Activated B cell treated with CpG ODN at 0.5 μM for 24 hours (primary cell): ENCODE measurements at regions not wholly inside any gene's neighbourhood (a gene's known extent, or its start where the extent isn't known, plus 50 kb on each side); places are given as distances from the start of the nearest gene placed in this dataset.

ENCODE experiments used
- ATAC-seq: fragments of 200-7000 bp; cut with Tn5 transposase; one replicate; pipeline ENCODE4 v1.10.0; 2021; ENCODE audit warnings: low read depth, mild to moderate bottlenecking, moderate library complexity
- CTCF ChIA-PET: fragments of 350-600 bp; sonication (Branson Sonifier 250); formaldehyde crosslinking; loops from one replicate; lab custom pipeline; 2021; ENCODE audit warnings: antibody characterized with exemption; lab: Charles Lee
- POLR2A ChIA-PET: fragments of 350-600 bp; sonication (Branson Sonifier 250); formaldehyde crosslinking; loops from one replicate; lab custom pipeline; 2021; ENCODE audit warnings: antibody characterized with exemption; lab: Charles Lee
- DNase-seq: peaks from one replicate; pipeline ENCODE4 v3.0.0; 2022
- H3K27ac Mint-ChIP-seq: one replicate; pipeline ENCODE4 v1.8.0; 2020; ENCODE audit warnings: mixed read lengths
- H3K27me3 Mint-ChIP-seq: one replicate; pipeline ENCODE4 v1.8.0; 2021; ENCODE audit warnings: mixed read lengths
- H3K36me3 Mint-ChIP-seq: one replicate; pipeline ENCODE4 v1.8.0; 2021; ENCODE audit warnings: low read depth, mixed read lengths
- H3K4me1 Mint-ChIP-seq: one replicate; pipeline ENCODE4 v1.8.0; 2021; ENCODE audit warnings: mixed read lengths
- H3K4me3 Mint-ChIP-seq: one replicate; pipeline ENCODE4 v1.8.0; 2020; ENCODE audit warnings: mild to moderate bottlenecking, mixed read lengths
- H3K9me3 Mint-ChIP-seq: one replicate; pipeline ENCODE4 v1.8.0; 2020; ENCODE audit warnings: mixed read lengths
- CTCF ChIP-seq: fragments of 200-600 bp; IDR thresholded peaks from one replicate; pipeline ENCODE4 v1.8.0; 2022; ENCODE audit warnings: antibody characterized with exemption, mild to moderate bottlenecking
- intact Hi-C: fragments of 100-400 bp; cut with micrococcal nuclease; formaldehyde crosslinking; loops from one replicate; pipeline ENCODE4 v1.15.1; 2024

GRCh38 chr1:199079994-199080393 is 441.2 kb downstream of the PTPRC start:
- ATAC-seq = no peak
- no peaks in the 10 kb centered on the region for H3K9me3 Mint-ChIP-seq
- no peak overlapping the region for H3K4me3 Mint-ChIP-seq
- POLR2A ChIA-PET = no interaction called here
- CTCF ChIA-PET = no interaction called here
- H3K27ac Mint-ChIP-seq = no peak overlapping the region
- no peak for TF ChIP-seq CTCF
- H3K27me3 Mint-ChIP-seq = no peaks in the 10 kb centered on the region
- H3K36me3 Mint-ChIP-seq = no peaks in the 10 kb centered on the region
- DNase-seq = no peak
- H3K4me1 Mint-ChIP-seq = peaks cover 9% of the 10 kb centered on the region
- intact Hi-C loops = no loop called here

GRCh38 chr1:199081739-199082138 is 442.9 kb downstream of the PTPRC start:
- Mint-ChIP-seq H3K36me3 (no peaks in the 10 kb centered on the region), H3K9me3 (no peaks in the 10 kb centered on the region), H3K4me1 (peaks cover 9% of the 10 kb centered on the region), H3K4me3 (no peak overlapping the region), H3K27me3 (no peaks in the 10 kb centered on the region), H3K27ac (no peak overlapping the region)
- TF ChIP-seq CTCF = no peak
- ChIA-PET POLR2A (no interaction called here), CTCF (no interaction called here)
- intact Hi-C loops = no loop called here
- no peak for ATAC-seq
- DNase-seq = no peak

GRCh38 chr1:199082778-199083389 is 444.0 kb downstream of the PTPRC start:
- peaks cover 14% of the 10 kb centered on the region for H3K4me1 Mint-ChIP-seq
- ATAC-seq (no peak), DNase-seq (no peak)
- TF ChIP-seq CTCF = no peak
- H3K27ac Mint-ChIP-seq = no peak overlapping the region
- no peaks in the 10 kb centered on the region for H3K36me3 Mint-ChIP-seq
- no peak overlapping the region for H3K4me3 Mint-ChIP-seq
- intact Hi-C loops = no loop called here
- ChIA-PET CTCF (interaction anchor here (1.4 kb wide), 1 partner anchor 30 kb away, joined by 3 read pairs; no protein-coding TSS in a partner anchor), POLR2A (interaction anchor here (1.0 kb wide), 1 partner anchor 21 kb away, joined by 4 read pairs; no protein-coding TSS in a partner anchor)
- H3K27me3 Mint-ChIP-seq = no peaks in the 10 kb centered on the region
- H3K9me3 Mint-ChIP-seq = no peaks in the 10 kb centered on the region

- Mint-ChIP-seq H3K4me1 (peaks cover 19% of the 10 kb centered on the region), H3K27me3 (no peaks in the 10 kb centered on the region), H3K27ac (no peak overlapping the region), H3K9me3 (no peaks in the 10 kb centered on the region), H3K36me3 (no peaks in the 10 kb centered on the region), H3K4me3 (no peak overlapping the region)
- TF ChIP-seq CTCF = no peak
- intact Hi-C loops = no loop called here
- CTCF ChIA-PET = interaction anchor here (1.4 kb wide), 1 partner anchor 29 kb away, joined by 3 read pairs; no protein-coding TSS in a partner anchor
- no peak for DNase-seq
- no peak for ATAC-seq
- POLR2A ChIA-PET = interaction anchor here (1.0 kb wide), 1 partner anchor 21 kb away, joined by 4 read pairs; no protein-coding TSS in a partner anchor
Measured at GRCh38 chr1:199083680-199084079, 444.8 kb downstream of the PTPRC start.

GRCh38 chr1:199084293-199084692 is 445.5 kb downstream of the PTPRC start:
- no peak overlapping the region for H3K4me3 Mint-ChIP-seq
- TF ChIP-seq CTCF = no peak
- ATAC-seq (no peak), DNase-seq (no peak)
- H3K9me3 Mint-ChIP-seq = no peaks in the 10 kb centered on the region
- no peaks in the 10 kb centered on the region for H3K27me3 Mint-ChIP-seq
- POLR2A ChIA-PET = no interaction called here
- peaks cover 25% of the 10 kb centered on the region for H3K4me1 Mint-ChIP-seq
- CTCF ChIA-PET = interaction anchor here (1.4 kb wide), 1 partner anchor 28 kb away, joined by 3 read pairs; no protein-coding TSS in a partner anchor
- H3K36me3 Mint-ChIP-seq = no peaks in the 10 kb centered on the region
- intact Hi-C loops = no loop called here
- no peak overlapping the region for H3K27ac Mint-ChIP-seq
